Activated naive CD8-positive, alpha-beta T cell treated with anti-CD3 and anti-CD28 coated beads, Interleukin-2, amount 50 U/mL, for 24 hours (primary cell): ENCODE measurements at regions not wholly inside any gene's neighbourhood (a gene's known extent, or its start where the extent isn't known, plus 50 kb on each side); places are given as distances from the start of the nearest gene placed in this dataset.

Experiments used
- ATAC-seq: fragments of 150-1000 bp; cut with Tn5 transposase; one replicate; pipeline ENCODE4 v1.10.0; 2021
- DNase-seq: peaks from one replicate; pipeline ENCODE4 v3.0.0; 2021
- H3K27ac Mint-ChIP-seq: one replicate; pipeline ENCODE4 v1.8.0; 2021; ENCODE audit warnings: mild to moderate bottlenecking, mixed read lengths
- H3K27me3 Mint-ChIP-seq: one replicate; pipeline ENCODE4 v1.8.0; 2021; ENCODE audit warnings: mixed read lengths
- H3K36me3 Mint-ChIP-seq: one replicate; pipeline ENCODE4 v1.8.0; 2021; ENCODE audit warnings: low read depth, mixed read lengths
- H3K4me1 Mint-ChIP-seq: one replicate; pipeline ENCODE4 v1.8.0; 2021; ENCODE audit warnings: mixed read lengths
- H3K4me3 Mint-ChIP-seq: one replicate; pipeline ENCODE4 v1.8.0; 2021; ENCODE audit warnings: mild to moderate bottlenecking, moderate library complexity, mixed read lengths
- H3K9me3 Mint-ChIP-seq: one replicate; pipeline ENCODE4 v1.8.0; 2021; ENCODE audit warnings: mixed read lengths

- Mint-ChIP-seq H3K4me1 (no peaks in the 10 kb centered on the region), H3K27ac (no peak overlapping the region)
- ATAC-seq: no peak
Measured at GRCh38 chr3:105210141-105210540, 156.6 kb upstream of the ALCAM start.

GRCh38 chr3:105214590-105214989 lies 152.1 kb upstream of the ALCAM start:
- no peaks in the 10 kb centered on the region for H3K27me3 Mint-ChIP-seq
- no peak for DNase-seq
- H3K9me3 Mint-ChIP-seq: no peaks in the 10 kb centered on the region
- no peak overlapping the region for H3K4me3 Mint-ChIP-seq
- no peak overlapping the region for H3K27ac Mint-ChIP-seq
- no peaks in the 10 kb centered on the region for H3K4me1 Mint-ChIP-seq
- no peaks in the 10 kb centered on the region for H3K36me3 Mint-ChIP-seq
- ATAC-seq: no peak

More at GRCh38 chr3:105210141-105210540, 156.6 kb upstream of the ALCAM start:
- Mint-ChIP-seq H3K9me3 (no peaks in the 10 kb centered on the region), H3K4me3 (no peak overlapping the region), H3K36me3 (no peaks in the 10 kb centered on the region), H3K27me3 (no peaks in the 10 kb centered on the region)
- no peak for DNase-seq

- H3K27ac Mint-ChIP-seq: no peak overlapping the region
- no peak for ATAC-seq
Measured at GRCh38 chr3:105222568-105223093, 144.1 kb upstream of the ALCAM start.

GRCh38 chr3:105223815-105224214 lies 142.9 kb upstream of the ALCAM start:
- Mint-ChIP-seq H3K4me1 (no peaks in the 10 kb centered on the region), H3K36me3 (no peaks in the 10 kb centered on the region), H3K9me3 (no peaks in the 10 kb centered on the region), H3K27me3 (no peaks in the 10 kb centered on the region), H3K4me3 (no peak overlapping the region), H3K27ac (no peak overlapping the region)
- ATAC-seq (no peak), DNase-seq (no peak)

More at GRCh38 chr3:105222568-105223093, 144.1 kb upstream of the ALCAM start:
- Mint-ChIP-seq H3K36me3 (no peaks in the 10 kb centered on the region), H3K4me1 (no peaks in the 10 kb centered on the region), H3K4me3 (no peak overlapping the region), H3K9me3 (no peaks in the 10 kb centered on the region), H3K27me3 (no peaks in the 10 kb centered on the region)
- no peak for DNase-seq

GRCh38 chr3:105228696-105229095 lies 138.0 kb upstream of the ALCAM start:
- H3K36me3 Mint-ChIP-seq: no peaks in the 10 kb centered on the region
- DNase-seq (no peak), ATAC-seq (no peak)

GRCh38 chr3:105232553-105232952 lies 134.2 kb upstream of the ALCAM start:
- ATAC-seq (no peak), DNase-seq (no peak)
- Mint-ChIP-seq H3K27me3 (no peaks in the 10 kb centered on the region), H3K4me1 (no peaks in the 10 kb centered on the region), H3K9me3 (no peaks in the 10 kb centered on the region), H3K4me3 (no peak overlapping the region), H3K36me3 (no peaks in the 10 kb centered on the region), H3K27ac (no peak overlapping the region)

More at GRCh38 chr3:105228696-105229095, 138.0 kb upstream of the ALCAM start:
- no peaks in the 10 kb centered on the region for H3K27me3 Mint-ChIP-seq
- no peak overlapping the region for H3K4me3 Mint-ChIP-seq
- H3K27ac Mint-ChIP-seq: no peak overlapping the region
- no peaks in the 10 kb centered on the region for H3K4me1 Mint-ChIP-seq
- no peaks in the 10 kb centered on the region for H3K9me3 Mint-ChIP-seq

GRCh38 chr3:105233010-105233409 lies 133.7 kb upstream of the ALCAM start:
- Mint-ChIP-seq H3K4me1 (no peaks in the 10 kb centered on the region), H3K27me3 (no peaks in the 10 kb centered on the region), H3K36me3 (no peaks in the 10 kb centered on the region), H3K4me3 (no peak overlapping the region), H3K9me3 (no peaks in the 10 kb centered on the region), H3K27ac (no peak overlapping the region)
- no peak for ATAC-seq
- DNase-seq: no peak

- H3K27me3 Mint-ChIP-seq: no peaks in the 10 kb centered on the region
- no peaks in the 10 kb centered on the region for H3K36me3 Mint-ChIP-seq
- ATAC-seq (no peak), DNase-seq (no peak)
- no peaks in the 10 kb centered on the region for H3K9me3 Mint-ChIP-seq
- no peak overlapping the region for H3K4me3 Mint-ChIP-seq
- H3K4me1 Mint-ChIP-seq: no peaks in the 10 kb centered on the region
- H3K27ac Mint-ChIP-seq: no peak overlapping the region
Measured at GRCh38 chr3:105235221-105235620, 131.5 kb upstream of the ALCAM start.

- DNase-seq (no peak), ATAC-seq (no peak)
- no peaks in the 10 kb centered on the region for H3K4me1 Mint-ChIP-seq
- H3K36me3 Mint-ChIP-seq: no peaks in the 10 kb centered on the region
- no peaks in the 10 kb centered on the region for H3K9me3 Mint-ChIP-seq
- H3K27ac Mint-ChIP-seq: no peak overlapping the region
- no peak overlapping the region for H3K4me3 Mint-ChIP-seq
- peaks cover under 1% of the 10 kb centered on the region for H3K27me3 Mint-ChIP-seq
Measured at GRCh38 chr3:105235785-105236184, 130.9 kb upstream of the ALCAM start.

- no peak overlapping the region for H3K4me3 Mint-ChIP-seq
Measured at GRCh38 chr3:105238367-105238766, 128.3 kb upstream of the ALCAM start.

GRCh38 chr3:105243076-105243475 lies 123.6 kb upstream of the ALCAM start:
- Mint-ChIP-seq H3K4me1 (no peaks in the 10 kb centered on the region), H3K4me3 (no peak overlapping the region), H3K9me3 (no peaks in the 10 kb centered on the region), H3K27ac (no peak overlapping the region), H3K36me3 (no peaks in the 10 kb centered on the region), H3K27me3 (peaks cover 2% of the 10 kb centered on the region)
- no peak for ATAC-seq
- no peak for DNase-seq

More at GRCh38 chr3:105238367-105238766, 128.3 kb upstream of the ALCAM start:
- DNase-seq: no peak
- Mint-ChIP-seq H3K27ac (no peak overlapping the region), H3K27me3 (peaks cover 2% of the 10 kb centered on the region), H3K4me1 (no peaks in the 10 kb centered on the region), H3K9me3 (no peaks in the 10 kb centered on the region), H3K36me3 (no peaks in the 10 kb centered on the region)
- no peak for ATAC-seq

GRCh38 chr3:105246536-105246935 lies 120.2 kb upstream of the ALCAM start:
- H3K9me3 Mint-ChIP-seq: no peaks in the 10 kb centered on the region

GRCh38 chr3:105253225-105253624 lies 113.5 kb upstream of the ALCAM start:
- Mint-ChIP-seq H3K27ac (no peak overlapping the region), H3K4me3 (no peak overlapping the region), H3K9me3 (no peaks in the 10 kb centered on the region), H3K36me3 (no peaks in the 10 kb centered on the region), H3K27me3 (no peaks in the 10 kb centered on the region), H3K4me1 (no peaks in the 10 kb centered on the region)
- no peak for DNase-seq
- no peak for ATAC-seq

More at GRCh38 chr3:105246536-105246935, 120.2 kb upstream of the ALCAM start:
- Mint-ChIP-seq H3K4me1 (no peaks in the 10 kb centered on the region), H3K27me3 (no peaks in the 10 kb centered on the region), H3K36me3 (no peaks in the 10 kb centered on the region), H3K27ac (no peak overlapping the region), H3K4me3 (no peak overlapping the region)
- ATAC-seq (no peak), DNase-seq (no peak)

- H3K36me3 Mint-ChIP-seq: no peaks in the 10 kb centered on the region
- H3K9me3 Mint-ChIP-seq: no peaks in the 10 kb centered on the region
- no peak overlapping the region for H3K27ac Mint-ChIP-seq
- H3K27me3 Mint-ChIP-seq: no peaks in the 10 kb centered on the region
- ATAC-seq: no peak
- no peaks in the 10 kb centered on the region for H3K4me1 Mint-ChIP-seq
- DNase-seq: no peak
- no peak overlapping the region for H3K4me3 Mint-ChIP-seq
Measured at GRCh38 chr3:105254154-105254553, 112.6 kb upstream of the ALCAM start.

GRCh38 chr3:105255350-105255749 lies 111.4 kb upstream of the ALCAM start:
- no peak overlapping the region for H3K4me3 Mint-ChIP-seq
- no peaks in the 10 kb centered on the region for H3K4me1 Mint-ChIP-seq
- H3K27ac Mint-ChIP-seq: no peak overlapping the region
- no peaks in the 10 kb centered on the region for H3K9me3 Mint-ChIP-seq
- H3K36me3 Mint-ChIP-seq: no peaks in the 10 kb centered on the region
- H3K27me3 Mint-ChIP-seq: no peaks in the 10 kb centered on the region
- ATAC-seq (no peak), DNase-seq (no peak)

- DNase-seq: no peak
- Mint-ChIP-seq H3K9me3 (no peaks in the 10 kb centered on the region), H3K36me3 (no peaks in the 10 kb centered on the region), H3K4me1 (no peaks in the 10 kb centered on the region), H3K27ac (no peak overlapping the region), H3K27me3 (peaks cover 3% of the 10 kb centered on the region), H3K4me3 (no peak overlapping the region)
- ATAC-seq: no peak
Measured at GRCh38 chr3:105259496-105259895, 107.2 kb upstream of the ALCAM start.
